Caco-2 (cell line): ENCODE measurements at regions not wholly inside any gene's neighbourhood (a gene's known extent, or its start where the extent isn't known, plus 50 kb on each side); places are given as distances from the start of the nearest gene placed in this dataset.
"Not testable (repeated sequence)": the region's sequence is repeated elsewhere in the genome, so short reads cannot be mapped to it uniquely, and the experiment has no call there.

Source experiments
- BruUV-seq: library from RNA; stranded (reverse); fragments of 400-500 nt; replicated peaks from 2 replicates; lab custom pipeline; 2021; lab: Mats Ljungman, UMichigan
- CTCF ChIA-PET: fragments of 300-600 bp; sonication (Branson Sonifier 250); formaldehyde crosslinking; loops from one replicate; lab custom pipeline; 2022; ENCODE audit warnings: antibody characterized with exemption; lab: Charles Lee
- POLR2A ChIA-PET: fragments of 300-600 bp; sonication (Branson Sonifier 250); formaldehyde crosslinking; loops from one replicate; lab custom pipeline; 2022; ENCODE audit warnings: antibody characterized with exemption; lab: Charles Lee
- DNase-seq, 2 experiments: peaks; one replicate each; pipeline versions ENCODE4 v3.0.0 to v3.0.0-alpha.2; 2020 to 2022
- H3K27me3 ChIP-seq: replicated peaks from 2 replicates; pipeline ENCODE4 v1.6.0; 2011; ENCODE audit warnings: low read length; ENCODE audit not compliant: control insufficient read depth, insufficient read depth
- H3K36me3 ChIP-seq: 2 replicates; pipeline ENCODE4 v1.5.1; 2011; ENCODE audit warnings: low read length; ENCODE audit not compliant: control insufficient read depth, insufficient read depth
- H3K4me1 ChIP-seq: fragments of 250-450 bp; sonication (Bioruptor Pico); 2 replicates; pipeline ENCODE4 v1.5.1; 2020; ENCODE audit warnings: mild to moderate bottlenecking
- H3K4me3 ChIP-seq: 2 replicates; pipeline ENCODE4 v1.5.1; 2011; ENCODE audit warnings: low read depth, mild to moderate bottlenecking, control low read depth, low read length
- H3K9me3 ChIP-seq: fragments of 250-450 bp; sonication (Bioruptor Pico); 2 replicates; pipeline ENCODE4 v1.5.1; 2020; ENCODE audit warnings: mild to moderate bottlenecking, moderate library complexity
- H3K27ac Mint-ChIP-seq: one replicate; pipeline ENCODE4 v1.8.0; 2022; ENCODE audit warnings: mixed read lengths; ENCODE audit not compliant: unreplicated experiment
- H3K27me3 Mint-ChIP-seq: one replicate; pipeline ENCODE4 v1.8.0; 2022; ENCODE audit warnings: mixed read lengths; ENCODE audit not compliant: insufficient read depth, unreplicated experiment
- H3K36me3 Mint-ChIP-seq: one replicate; pipeline ENCODE4 v1.8.0; 2022; ENCODE audit warnings: mild to moderate bottlenecking, mixed read lengths; ENCODE audit not compliant: insufficient read depth, unreplicated experiment
- H3K4me1 Mint-ChIP-seq: one replicate; pipeline ENCODE4 v1.8.0; 2022; ENCODE audit warnings: low read depth, mixed read lengths; ENCODE audit not compliant: unreplicated experiment
- H3K4me3 Mint-ChIP-seq: one replicate; pipeline ENCODE4 v1.8.0; 2022; ENCODE audit warnings: mild to moderate bottlenecking, moderate library complexity, mixed read lengths; ENCODE audit not compliant: unreplicated experiment
- H3K9me3 Mint-ChIP-seq: one replicate; pipeline ENCODE4 v1.8.0; 2022; ENCODE audit warnings: mixed read lengths; ENCODE audit not compliant: unreplicated experiment
- intact Hi-C: fragments of 100-400 bp; cut with micrococcal nuclease; formaldehyde crosslinking; loops from one replicate; pipeline ENCODE4 v1.10.0; 2022; ENCODE audit not compliant: unreplicated experiment
- TF ChIP-seq, protein P1 (sequence below), 2 experiments: fragments of 200-600 bp in 1 of 2; IDR thresholded peaks; 1 replicate in 1 of 2; 2 replicates in 1 of 2; pipeline versions ENCODE4 v1.5.1 to v1.8.0; 2011 to 2022; ENCODE audit warnings: antibody characterized with exemption in 1 of 2, control low read depth in 1 of 2, inconsistent platforms in 1 of 2, low read depth in 1 of 2, low read length in 1 of 2, mild to moderate bottlenecking in 1 of 2, moderate library complexity in 1 of 2; ENCODE audit not compliant: insufficient read depth in 1 of 2, severe bottlenecking in 1 of 2, unreplicated experiment in 1 of 2

DNA sequence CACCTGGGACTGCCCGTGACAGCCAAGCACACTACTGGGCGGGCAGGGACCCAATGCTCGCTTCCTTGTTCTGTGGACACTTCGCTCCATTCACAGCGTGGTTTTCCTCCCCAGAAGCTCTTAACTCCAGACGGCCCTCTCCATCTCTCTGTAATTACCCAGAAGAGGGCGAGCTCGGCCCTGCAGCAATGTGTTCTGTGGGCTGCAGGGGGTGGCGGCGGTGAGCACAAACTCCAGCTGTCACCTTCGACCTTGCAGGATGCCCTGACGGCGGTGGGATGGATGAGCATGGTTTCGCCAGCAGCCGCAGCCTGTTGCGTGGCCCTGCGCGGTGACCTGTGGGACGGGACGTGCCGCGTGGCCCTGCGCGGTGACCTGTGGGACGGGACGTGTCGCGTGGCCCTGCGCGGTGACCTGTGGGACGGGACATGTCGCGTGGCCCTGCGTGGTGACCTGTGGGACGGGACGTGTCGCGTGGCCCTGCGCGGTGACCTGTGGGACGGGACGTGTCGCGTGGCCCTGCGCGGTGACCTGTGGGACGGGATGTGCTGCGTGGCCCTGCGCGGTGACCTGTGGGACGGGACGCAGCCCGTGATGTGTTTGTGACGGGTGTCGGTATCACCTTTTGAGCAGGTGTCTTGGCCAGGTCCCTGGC, 1204.7 kb downstream of the BRD1 start:
- no peaks in the 10 kb centered on the region for H3K9me3 Mint-ChIP-seq
- no TSS peak for BruUV-seq
- peaks cover 11% of the 10 kb centered on the region for H3K27me3 Mint-ChIP-seq
- Histone ChIP-seq H3K4me3 (no peak overlapping the region), H3K4me1 (no peaks in the 10 kb centered on the region), H3K9me3 (no peaks in the 10 kb centered on the region), H3K36me3 (no peaks in the 10 kb centered on the region), H3K27me3 (no peaks in the 10 kb centered on the region)
- DNase-seq = no peak
- ChIA-PET CTCF (no interaction called here), POLR2A (no interaction called here)
- H3K27ac Mint-ChIP-seq = no peak overlapping the region
- no peaks in the 10 kb centered on the region for H3K36me3 Mint-ChIP-seq
- H3K4me1 Mint-ChIP-seq = no peaks in the 10 kb centered on the region
- intact Hi-C loops = no loop called here
- no peak overlapping the region for H3K4me3 Mint-ChIP-seq
- TF ChIP-seq, protein P1, sequence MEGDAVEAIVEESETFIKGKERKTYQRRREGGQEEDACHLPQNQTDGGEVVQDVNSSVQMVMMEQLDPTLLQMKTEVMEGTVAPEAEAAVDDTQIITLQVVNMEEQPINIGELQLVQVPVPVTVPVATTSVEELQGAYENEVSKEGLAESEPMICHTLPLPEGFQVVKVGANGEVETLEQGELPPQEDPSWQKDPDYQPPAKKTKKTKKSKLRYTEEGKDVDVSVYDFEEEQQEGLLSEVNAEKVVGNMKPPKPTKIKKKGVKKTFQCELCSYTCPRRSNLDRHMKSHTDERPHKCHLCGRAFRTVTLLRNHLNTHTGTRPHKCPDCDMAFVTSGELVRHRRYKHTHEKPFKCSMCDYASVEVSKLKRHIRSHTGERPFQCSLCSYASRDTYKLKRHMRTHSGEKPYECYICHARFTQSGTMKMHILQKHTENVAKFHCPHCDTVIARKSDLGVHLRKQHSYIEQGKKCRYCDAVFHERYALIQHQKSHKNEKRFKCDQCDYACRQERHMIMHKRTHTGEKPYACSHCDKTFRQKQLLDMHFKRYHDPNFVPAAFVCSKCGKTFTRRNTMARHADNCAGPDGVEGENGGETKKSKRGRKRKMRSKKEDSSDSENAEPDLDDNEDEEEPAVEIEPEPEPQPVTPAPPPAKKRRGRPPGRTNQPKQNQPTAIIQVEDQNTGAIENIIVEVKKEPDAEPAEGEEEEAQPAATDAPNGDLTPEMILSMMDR (IDR thresholded peaks at IDR 0.05; ENCODE audit: insufficient read depth in 1 of 2, low read depth in 1 of 2, low read length in 1 of 2, severe bottlenecking in 1 of 2, unreplicated experiment in 1 of 2) = no peak

DNA sequence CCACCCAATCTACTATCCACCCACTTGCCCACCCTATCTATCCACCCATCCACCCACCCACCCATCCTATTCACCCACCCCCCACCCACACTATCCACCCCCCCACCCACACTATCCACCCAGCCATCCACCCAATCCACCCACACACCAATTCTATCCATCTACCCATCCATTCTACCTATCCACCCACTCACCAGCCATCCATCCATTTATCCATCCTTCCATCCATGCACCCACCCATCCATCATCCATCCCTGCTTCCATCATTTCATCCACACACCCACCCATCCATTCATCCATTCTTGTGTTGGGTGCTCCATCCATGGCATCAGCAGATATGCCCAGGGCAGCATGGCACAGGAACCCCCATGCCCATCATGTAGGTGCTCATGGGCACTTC, 1206.6 kb downstream of the BRD1 start:
- no peaks in the 10 kb centered on the region for H3K36me3 Mint-ChIP-seq
- H3K4me3 Mint-ChIP-seq = no peak overlapping the region
- H3K9me3 Mint-ChIP-seq = no peaks in the 10 kb centered on the region
- no TSS peak for BruUV-seq
- no peak overlapping the region for H3K27ac Mint-ChIP-seq
- TF ChIP-seq, protein P1 (IDR thresholded peaks at IDR 0.05; ENCODE audit: insufficient read depth in 1 of 2, low read depth in 1 of 2, low read length in 1 of 2, severe bottlenecking in 1 of 2, unreplicated experiment in 1 of 2) = no peak
- H3K27me3 Mint-ChIP-seq = peaks cover 7% of the 10 kb centered on the region
- H3K4me1 ChIP-seq = no peaks in the 10 kb centered on the region
- intact Hi-C loops = no loop called here
- ChIA-PET CTCF (no interaction called here), POLR2A (no interaction called here)
- H3K27me3 ChIP-seq = no peaks in the 10 kb centered on the region
- H3K36me3 ChIP-seq = no peaks in the 10 kb centered on the region
- DNase-seq = no peak
- no peaks in the 10 kb centered on the region for H3K4me1 Mint-ChIP-seq
- no peak overlapping the region for H3K4me3 ChIP-seq
- no peaks in the 10 kb centered on the region for H3K9me3 ChIP-seq

DNA sequence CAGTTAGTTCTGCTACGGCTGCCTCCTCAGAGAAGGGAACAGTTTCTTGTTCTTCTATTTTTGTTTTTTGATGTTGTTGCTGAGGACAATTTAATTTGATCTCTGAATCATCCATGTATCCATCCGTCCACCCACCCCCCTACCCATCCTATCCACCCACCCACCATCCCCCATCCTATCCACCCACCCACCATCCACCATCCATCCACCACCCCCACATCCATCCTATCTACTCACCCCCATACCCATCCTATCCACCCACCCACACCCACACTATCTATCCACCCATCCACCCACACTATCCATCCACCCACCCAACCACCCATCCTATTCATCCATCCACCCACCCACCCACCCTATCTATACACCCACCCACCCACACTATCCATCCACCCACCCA, 1207.2 kb downstream of the BRD1 start:
- H3K36me3 Mint-ChIP-seq, H3K27ac Mint-ChIP-seq, POLR2A ChIA-PET: not testable (repeated sequence)

More for the DNA sequence above, 1207.2 kb downstream of the BRD1 start:
- H3K4me1 Mint-ChIP-seq, H3K4me3 ChIP-seq, CTCF ChIA-PET, H3K36me3 ChIP-seq, H3K9me3 Mint-ChIP-seq, H3K27me3 Mint-ChIP-seq, intact Hi-C loops, BruUV-seq, DNase-seq, H3K9me3 ChIP-seq, H3K4me1 ChIP-seq, H3K27me3 ChIP-seq, H3K4me3 Mint-ChIP-seq: not testable (repeated sequence)
